IMR-90 (cell line): ENCODE measurements at regions not wholly inside any gene's neighbourhood (a gene's known extent, or its start where the extent isn't known, plus 50 kb on each side); places are given as distances from the start of the nearest gene placed in this dataset.

Source experiments
- ATAC-seq: fragments of 200-7000 bp; cut with Tn5 transposase; 2 replicates; pipeline ENCODE4 v1.9.1; 2020; ENCODE audit warnings: low read depth, mild to moderate bottlenecking, moderate library complexity
- BruUV-seq: library from RNA; stranded (reverse); fragments of 400-500 nt; replicated peaks from 2 replicates; lab custom pipeline; 2021; lab: Mats Ljungman, UMichigan
- CTCF ChIA-PET: fragments of 300-600 bp; formaldehyde crosslinking; extraction: SDS; loops from one replicate; lab custom pipeline; 2021; ENCODE audit warnings: antibody characterized with exemption; lab: Yijun Ruan, JAX
- POLR2A ChIA-PET: fragments of 300-600 bp; sonication (Branson Sonifier 250); formaldehyde crosslinking; loops from one replicate; lab custom pipeline; 2022; ENCODE audit warnings: antibody characterized with exemption; ENCODE audit not compliant: unreplicated experiment; lab: Charles Lee
- DNase-seq: peaks from one replicate; pipeline ENCODE4 v3.0.0; 2013
- H2AFZ ChIP-seq: replicated peaks from 2 replicates; pipeline ENCODE3; 2013; ENCODE audit warnings: low read length, mild to moderate bottlenecking; ENCODE audit not compliant: poor library complexity
- H2AK5ac ChIP-seq: 2 replicates; pipeline ENCODE4 v1.6.1; 2013; ENCODE audit warnings: low read depth, low read length, inconsistent platforms
- H2AK9ac ChIP-seq: replicated peaks from 2 replicates; pipeline ENCODE3; 2013; ENCODE audit warnings: mild to moderate bottlenecking, low read depth, low read length, moderate library complexity; ENCODE audit not compliant: poor library complexity
- H2BK120ac ChIP-seq: 2 replicates; pipeline ENCODE4 v1.6.1; 2013; ENCODE audit warnings: low read depth, low read length, inconsistent platforms
- H2BK15ac ChIP-seq: 3 replicates; pipeline ENCODE4 v1.6.1; 2013; ENCODE audit warnings: low read depth, low read length, inconsistent platforms
- H2BK20ac ChIP-seq: 2 replicates; pipeline ENCODE4 v1.6.1; 2013; ENCODE audit warnings: low read depth, mild to moderate bottlenecking, inconsistent platforms, low read length, moderate library complexity
- H2BK5ac ChIP-seq: 2 replicates; pipeline ENCODE4 v1.6.1; 2013; ENCODE audit warnings: mild to moderate bottlenecking, low read depth, low read length, inconsistent platforms; ENCODE audit not compliant: poor library complexity, severe bottlenecking
- H3K14ac ChIP-seq: replicated peaks from 2 replicates; pipeline ENCODE4 v1.6.1; 2013; ENCODE audit warnings: low read depth, low read length, inconsistent platforms
- H3K18ac ChIP-seq: 2 replicates; pipeline ENCODE4 v1.6.1; 2013; ENCODE audit warnings: low read depth, low read length, control low read depth
- H3K23ac ChIP-seq: 2 replicates; pipeline ENCODE4 v1.6.1; 2013; ENCODE audit warnings: low read depth, low read length, inconsistent platforms
- H3K27ac ChIP-seq: 2 replicates; pipeline ENCODE4 v1.5.1; 2013; ENCODE audit warnings: mild to moderate bottlenecking, control low read depth, low read length; ENCODE audit not compliant: insufficient read depth
- H3K27me3 ChIP-seq: 2 replicates; pipeline ENCODE4 v1.6.1; 2013; ENCODE audit warnings: low read length; ENCODE audit not compliant: control insufficient read depth, insufficient read depth
- H3K36me3 ChIP-seq: 2 replicates; pipeline ENCODE4 v1.6.1; 2013; ENCODE audit warnings: low read length, mixed read lengths; ENCODE audit not compliant: control insufficient read depth, insufficient read depth
- H3K4ac ChIP-seq: 2 replicates; pipeline ENCODE4 v1.6.1; 2013; ENCODE audit warnings: low read depth, low read length, inconsistent platforms
- H3K4me1 ChIP-seq: 2 replicates; pipeline ENCODE4 v1.6.1; 2013; ENCODE audit warnings: low read length, mixed read lengths; ENCODE audit not compliant: control insufficient read depth, insufficient read depth
- H3K4me2 ChIP-seq: 2 replicates; pipeline ENCODE4 v1.6.1; 2013; ENCODE audit warnings: low read depth, mild to moderate bottlenecking, control low read depth, low read length, moderate library complexity
- H3K4me3 ChIP-seq: 2 replicates; pipeline ENCODE4 v1.5.1; 2013; ENCODE audit warnings: low read depth, mild to moderate bottlenecking, control low read depth, low read length, moderate library complexity; ENCODE audit not compliant: insufficient read depth
- H3K56ac ChIP-seq: 2 replicates; pipeline ENCODE4 v1.6.1; 2013; ENCODE audit warnings: low read length, inconsistent platforms; ENCODE audit not compliant: insufficient read depth; ENCODE audit errors: extremely low read depth
- H3K79me1 ChIP-seq, 2 experiments: 2 replicates each; pipeline ENCODE4 v1.6.1; 2013; ENCODE audit warnings: low read length in 2 of 2, inconsistent platforms in 1 of 2, low read depth in 1 of 2
- H3K9ac ChIP-seq: 2 replicates; pipeline ENCODE4 v1.6.1; 2013; ENCODE audit warnings: low read depth, low read length, control low read depth
- H3K9me1 ChIP-seq: 2 replicates; pipeline ENCODE4 v1.6.1; 2013; ENCODE audit warnings: low read length, inconsistent platforms; ENCODE audit not compliant: insufficient read depth
- H3K9me3 ChIP-seq: 2 replicates; pipeline ENCODE4 v1.6.1; 2013; ENCODE audit warnings: low read length; ENCODE audit not compliant: control insufficient read depth, insufficient read depth
- H4K20me1 ChIP-seq: 2 replicates; pipeline ENCODE4 v1.6.1; 2013; ENCODE audit warnings: low read length, inconsistent platforms; ENCODE audit not compliant: insufficient read depth
- H4K5ac ChIP-seq: 2 replicates; pipeline ENCODE4 v1.6.1; 2013; ENCODE audit warnings: mild to moderate bottlenecking, low read depth, low read length, control low read depth
- H4K8ac ChIP-seq, 2 experiments: 2 replicates each; pipeline ENCODE4 v1.6.1; 2013; ENCODE audit warnings: low read depth in 2 of 2, low read length in 2 of 2, control low read depth in 1 of 2, inconsistent platforms in 1 of 2
- H4K91ac ChIP-seq: 2 replicates; pipeline ENCODE4 v1.6.1; 2013; ENCODE audit warnings: low read depth, low read length, inconsistent platforms; ENCODE audit not compliant: insufficient read depth
- BHLHE40 ChIP-seq: fragments of 150-350 bp; IDR thresholded peaks from 2 replicates; pipeline ENCODE4 v1.6.1; 2016; ENCODE audit warnings: mild to moderate bottlenecking, low read depth, low read length
- CEBPB ChIP-seq: IDR thresholded peaks from 2 replicates; pipeline ENCODE4 v1.6.1; 2012; ENCODE audit warnings: low read depth, low read length, improper control_type of control experiment
- CHD1 ChIP-seq: IDR thresholded peaks from 2 replicates; pipeline ENCODE4 v1.6.1; 2012; ENCODE audit warnings: low read depth, low read length, improper control_type of control experiment
- MXI1 ChIP-seq: IDR thresholded peaks from 2 replicates; pipeline ENCODE4 v1.6.1; 2012; ENCODE audit warnings: low read depth, mild to moderate bottlenecking, low read length, moderate library complexity, borderline replicate concordance
- RFX5 ChIP-seq: IDR thresholded peaks from 2 replicates; pipeline ENCODE4 v1.8.0; 2012; ENCODE audit warnings: low read depth, mild to moderate bottlenecking, low read length, moderate library complexity
- WGBS, 2 experiments: methylation state at CpG; one replicate each; pipeline versions ENCODE4 v1.1.5 to v1.1.7; 2013; ENCODE audit warnings: missing lambda C conversion rate in 2 of 2; ENCODE audit not compliant: insufficient read length in 1 of 2; ENCODE audit errors: extremely low coverage in 2 of 2; 5-methylcytosine and 5-hydroxymethylcytosine counted together
- dilution Hi-C: fragments of 300-500 bp; cut with HindIII; formaldehyde crosslinking; loops from one replicate; pipeline ENCODE4 v1.14.3; 2018; ENCODE audit warnings: low sequenced_read_pairs; ENCODE audit not compliant: unreplicated experiment
- in situ Hi-C: fragments of 300-500 bp; cut with MboI; formaldehyde crosslinking; loops from 3 replicates; pipeline ENCODE4 v1.14.3; 2019; ENCODE audit warnings: low sequenced_read_pairs, inconsistent platforms, mixed read lengths
- intact Hi-C: fragments of 100-400 bp; cut with micrococcal nuclease; formaldehyde crosslinking; loops from 2 replicates; pipeline ENCODE4 v1.10.0; 2022

- no peak overlapping the region for H3K4ac ChIP-seq
- no peaks in the 10 kb centered on the region for H3K79me1 ChIP-seq
- DNase-seq, result no peak
- no peak overlapping the region for H3K9ac ChIP-seq
- no peak overlapping the region for H4K8ac ChIP-seq
- no peak overlapping the region for H2AK5ac ChIP-seq
- no peak overlapping the region for H2AK9ac ChIP-seq
- H3K4me3 ChIP-seq, result no peak overlapping the region
- H2BK20ac ChIP-seq, result no peak overlapping the region
- H4K91ac ChIP-seq, result no peak overlapping the region
- H3K9me3 ChIP-seq, result no peaks in the 10 kb centered on the region; the same call in 1 of the 2 replicates
- H3K27me3 ChIP-seq, result no peaks in the 10 kb centered on the region
- no peaks in the 10 kb centered on the region for H3K9me1 ChIP-seq
- intact Hi-C loops (no loop called here), in situ Hi-C loops (loop anchor here (25.0 kb wide), 1 partner anchor 565 kb away; no protein-coding TSS in a partner anchor), dilution Hi-C loops (no loop called here)
- H2AFZ ChIP-seq, result no peak overlapping the region
- BruUV-seq, result no TSS peak
- CTCF ChIA-PET, result no interaction called here
- H3K36me3 ChIP-seq, result no peaks in the 10 kb centered on the region
- no peaks in the 10 kb centered on the region for H3K4me1 ChIP-seq
- ATAC-seq, result no peak
- no peak overlapping the region for H3K14ac ChIP-seq
- no peak overlapping the region for H4K5ac ChIP-seq
- H3K23ac ChIP-seq, result no peak overlapping the region
- POLR2A ChIA-PET, result no interaction called here
- no peak overlapping the region for H3K4me2 ChIP-seq
- no peak overlapping the region for H2BK5ac ChIP-seq
- no peak overlapping the region for H2BK15ac ChIP-seq
- H3K56ac ChIP-seq, result no peak overlapping the region
- H4K20me1 ChIP-seq, result no peaks in the 10 kb centered on the region
- 47% methylated on average over 3 of the region's 8 CpGs; no CpG with 5 or more reads in 1 of the 2 experiments for WGBS, 2 experiments
- H3K27ac ChIP-seq, result no peak overlapping the region
- H3K18ac ChIP-seq, result no peak overlapping the region
- TF ChIP-seq CHD1, result no peak
- TF ChIP-seq BHLHE40, result no peak
- no peak for TF ChIP-seq RFX5
- TF ChIP-seq MXI1, result no peak
- TF ChIP-seq CEBPB, result no peak
- H2BK120ac ChIP-seq, result no peak overlapping the region
Observed at GRCh38 chrX:85622635-85623034, 243.2 kb upstream of the POF1B start.
